ENCODE measurements at regions not wholly inside any gene's neighbourhood (a gene's known extent, or its start where the extent isn't known, plus 50 kb on each side); places are given as distances from the start of the nearest gene placed in this dataset.

- Histone ChIP-seq H3K9me3 (replicated peaks in 1 of 11) (0 out of 22 replicates have a peak, but pooled peaks cover 0 to 3% (median 0%) of the 10 kb centered on the region in 11 experiments), H3K4me1 (no peaks in the 10 kb centered on the region), H3K4me2 (no peak overlapping the region), H4K20me1 (no peaks in the 10 kb centered on the region), H3K27me3 (no peaks in the 10 kb centered on the region), H3K36me3 (no peaks in the 10 kb centered on the region), H3K9ac (no peak overlapping the region), H3K4me3 (no peak overlapping the region), H3K27ac (no peak overlapping the region)
- TF ChIP-seq Cebpa-rat (IDR thresholded peaks at IDR 0.05), result no peak
Measured at GRCh38 chr4:187849556-187850225, 145.9 kb upstream of the ZFP42 start.

GRCh38 chr4:187865914-187866313, 129.7 kb upstream of the ZFP42 start:
- Histone ChIP-seq H3K4me3 (no peak overlapping the region), H3K36me3 (no peaks in the 10 kb centered on the region), H3K4me1 (no peaks in the 10 kb centered on the region), H3K9ac (no peak overlapping the region), H3K27ac (no peak overlapping the region), H4K20me1 (no peaks in the 10 kb centered on the region), H3K4me2 (no peak overlapping the region), H3K27me3 (no peaks in the 10 kb centered on the region), H3K9me3 (replicated peaks in 1 of 11) (peaks cover 0 to 16% (median 11%) of the 10 kb centered on the region in 11 experiments; a peak in 16 of 22 replicates)
- no peak for TF ChIP-seq Cebpa-rat (IDR thresholded peaks at IDR 0.05)

GRCh38 chr4:187883049-187883448, 112.5 kb upstream of the ZFP42 start:
- H3K9me3 ChIP-seq (replicated peaks in 1 of 11), result peaks cover 0 to 9% (median 4%) of the 10 kb centered on the region in 11 experiments; a peak in 5 of 22 replicates
- no peaks in the 10 kb centered on the region for H3K27me3 ChIP-seq
- no peak for TF ChIP-seq Cebpa-rat (IDR thresholded peaks at IDR 0.05)

GRCh38 chr4:187883836-187884475, 111.6 kb upstream of the ZFP42 start:
- no peak for TF ChIP-seq Cebpa-rat (IDR thresholded peaks at IDR 0.05)
- no peaks in the 10 kb centered on the region for H3K4me1 ChIP-seq
- no peak overlapping the region for H3K4me2 ChIP-seq
- H3K27me3 ChIP-seq, result no peaks in the 10 kb centered on the region
- peaks cover 0 to 9% (median 4%) of the 10 kb centered on the region in 11 experiments; a peak in 5 of 22 replicates for H3K9me3 ChIP-seq (replicated peaks in 1 of 11)
- H3K36me3 ChIP-seq, result no peaks in the 10 kb centered on the region
- no peak overlapping the region for H3K9ac ChIP-seq
- H3K27ac ChIP-seq, result no peak overlapping the region
- H3K4me3 ChIP-seq, result no peak overlapping the region
- H4K20me1 ChIP-seq, result no peaks in the 10 kb centered on the region

More at GRCh38 chr4:187883049-187883448, 112.5 kb upstream of the ZFP42 start:
- Histone ChIP-seq H3K9ac (no peak overlapping the region), H4K20me1 (no peaks in the 10 kb centered on the region), H3K4me1 (no peaks in the 10 kb centered on the region), H3K4me2 (no peak overlapping the region), H3K4me3 (no peak overlapping the region), H3K36me3 (no peaks in the 10 kb centered on the region), H3K27ac (no peak overlapping the region)

GRCh38 chr4:187887906-187888305, 107.7 kb upstream of the ZFP42 start:
- H3K36me3 ChIP-seq, result no peaks in the 10 kb centered on the region
- H3K27ac ChIP-seq, result no peak overlapping the region
- no peak overlapping the region for H3K4me2 ChIP-seq
- no peaks in the 10 kb centered on the region for H3K27me3 ChIP-seq
- H3K4me3 ChIP-seq, result no peak overlapping the region
- H3K9me3 ChIP-seq (replicated peaks in 1 of 11), result peaks cover 0 to 9% (median 4%) of the 10 kb centered on the region in 11 experiments; a peak in 5 of 22 replicates
- H3K4me1 ChIP-seq, result no peaks in the 10 kb centered on the region
- TF ChIP-seq Cebpa-rat (IDR thresholded peaks at IDR 0.05), result no peak
- H4K20me1 ChIP-seq, result no peaks in the 10 kb centered on the region
- H3K9ac ChIP-seq, result no peak overlapping the region

GRCh38 chr4:187889651-187890050, 105.9 kb upstream of the ZFP42 start:
- Histone ChIP-seq H3K4me2 (no peak overlapping the region), H3K9me3 (replicated peaks in 1 of 11) (peaks cover 0 to 9% (median 4%) of the 10 kb centered on the region in 11 experiments; a peak in 5 of 22 replicates), H4K20me1 (no peaks in the 10 kb centered on the region), H3K27ac (no peak overlapping the region), H3K4me3 (no peak overlapping the region), H3K9ac (no peak overlapping the region), H3K27me3 (no peaks in the 10 kb centered on the region), H3K36me3 (no peaks in the 10 kb centered on the region), H3K4me1 (no peaks in the 10 kb centered on the region)
- no peak for TF ChIP-seq Cebpa-rat (IDR thresholded peaks at IDR 0.05)

GRCh38 chr4:187893418-187893817, 102.2 kb upstream of the ZFP42 start:
- H3K4me3 ChIP-seq, result no peak overlapping the region
- no peaks in the 10 kb centered on the region for H4K20me1 ChIP-seq
- no peaks in the 10 kb centered on the region for H3K4me1 ChIP-seq
- H3K9ac ChIP-seq, result no peak overlapping the region
- no peak overlapping the region for H3K27ac ChIP-seq
- no peaks in the 10 kb centered on the region for H3K27me3 ChIP-seq
- no peaks in the 10 kb centered on the region for H3K9me3 ChIP-seq (replicated peaks in 1 of 11)
- H3K4me2 ChIP-seq, result no peak overlapping the region
- no peak for TF ChIP-seq Cebpa-rat (IDR thresholded peaks at IDR 0.05)
- no peaks in the 10 kb centered on the region for H3K36me3 ChIP-seq

GRCh38 chr4:187903106-187903505, 92.5 kb upstream of the ZFP42 start:
- TF ChIP-seq Cebpa-rat (IDR thresholded peaks at IDR 0.05), result no peak
- Histone ChIP-seq H3K9me3 (replicated peaks in 1 of 11) (peaks cover 0 to 12% (median 8%) of the 10 kb centered on the region in 11 experiments; a peak in 13 of 22 replicates), H3K4me2 (no peak overlapping the region), H4K20me1 (no peaks in the 10 kb centered on the region), H3K27me3 (no peaks in the 10 kb centered on the region), H3K4me1 (no peaks in the 10 kb centered on the region), H3K36me3 (no peaks in the 10 kb centered on the region), H3K4me3 (no peak overlapping the region), H3K9ac (no peak overlapping the region), H3K27ac (no peak overlapping the region)

GRCh38 chr4:187903700-187904099, 91.9 kb upstream of the ZFP42 start:
- no peaks in the 10 kb centered on the region for H3K27me3 ChIP-seq
- no peak for TF ChIP-seq Cebpa-rat (IDR thresholded peaks at IDR 0.05)
- H3K4me2 ChIP-seq, result no peak overlapping the region
- no peak overlapping the region for H3K4me3 ChIP-seq
- no peaks in the 10 kb centered on the region for H4K20me1 ChIP-seq
- H3K9me3 ChIP-seq (replicated peaks in 1 of 11), result peaks cover 0 to 12% (median 8%) of the 10 kb centered on the region in 11 experiments; a peak in 13 of 22 replicates
- no peak overlapping the region for H3K27ac ChIP-seq
- H3K4me1 ChIP-seq, result no peaks in the 10 kb centered on the region
- no peaks in the 10 kb centered on the region for H3K36me3 ChIP-seq
- H3K9ac ChIP-seq, result no peak overlapping the region

All from BLaER1 treated with 17β-estradiol and CSF1 and Interleukin-3, amounts not matched to agents 10 nM and 100 nM (cell line).